C4-2B (cell line): ENCODE measurements at regions not wholly inside any gene's neighbourhood (a gene's known extent, or its start where the extent isn't known, plus 50 kb on each side); places are given as distances from the start of the nearest gene placed in this dataset.

ENCODE experiments used
- H3K27ac ChIP-seq: fragments of 450-650 bp; 2 replicates; pipeline ENCODE4 v1.5.1; 2017
- CTCF ChIP-seq: fragments of 450-650 bp; conservative IDR thresholded peaks from 2 replicates; pipeline ENCODE4 v1.5.1; 2017; ENCODE audit warnings: mild to moderate bottlenecking
- ZFX ChIP-seq: fragments of 450-650 bp; IDR thresholded peaks from 2 replicates; pipeline ENCODE4 v1.6.1; 2017

- H3K27ac ChIP-seq, result no peak overlapping the region
- TF ChIP-seq CTCF, result peak; percentile 54
- no peak for TF ChIP-seq ZFX
Measured at GRCh38 chr15:79593119-79593869, 161.2 kb downstream of the MINAR1 start.

GRCh38 chr15:79595306-79595705, 163.2 kb downstream of the MINAR1 start:
- TF ChIP-seq CTCF (no peak), ZFX (no peak)
- no peak overlapping the region for H3K27ac ChIP-seq

GRCh38 chr15:79595995-79596622, 164.0 kb downstream of the MINAR1 start:
- TF ChIP-seq CTCF (peak; percentile 100), ZFX (no peak)
- no peak overlapping the region for H3K27ac ChIP-seq

- H3K27ac ChIP-seq, result no peak overlapping the region
- TF ChIP-seq ZFX (no peak), CTCF (no peak)
Measured at GRCh38 chr15:79598639-79599038, 166.5 kb downstream of the MINAR1 start.

- TF ChIP-seq CTCF (no peak), ZFX (no peak)
- H3K27ac ChIP-seq, result no peak overlapping the region
Measured at GRCh38 chr15:79601405-79602086, 169.4 kb downstream of the MINAR1 start.

- TF ChIP-seq ZFX (no peak), CTCF (no peak)
- H3K27ac ChIP-seq, result no peak overlapping the region
Measured at GRCh38 chr15:79602180-79602579, 170.0 kb downstream of the MINAR1 start.

GRCh38 chr15:79602731-79603130, 170.6 kb downstream of the MINAR1 start:
- no peak for TF ChIP-seq CTCF
- TF ChIP-seq ZFX, result no peak
- no peak overlapping the region for H3K27ac ChIP-seq
